K562 (cell line): ENCODE measurements at regions not wholly inside any gene's neighbourhood (a gene's known extent, or its start where the extent isn't known, plus 50 kb on each side); places are given as distances from the start of the nearest gene placed in this dataset.

Experiments
- ATAC-seq: fragments of 200-7000 bp; cut with Tn5 transposase; 3 replicates; pipeline ENCODE4 v1.9.1; 2020; ENCODE audit warnings: moderate library complexity
- BruUV-seq: library from RNA; stranded (reverse); fragments of 400-500 nt; replicated peaks from 2 replicates; lab custom pipeline; 2021; lab: Mats Ljungman, UMichigan
- CTCF ChIA-PET: fragments of 300-600 bp; formaldehyde crosslinking; extraction: SDS; loops from one replicate; lab custom pipeline; 2021; ENCODE audit warnings: low intra/inter-chr PET ratio; lab: Yijun Ruan, JAX
- POLR2A ChIA-PET: fragments of 300-600, 350-650 bp; sonication (Branson Sonifier 250); formaldehyde crosslinking; extraction: SDS; loops from one replicate; lab custom pipeline; 2021; ENCODE audit warnings: antibody characterized with exemption, inconsistent platforms; lab: Yijun Ruan, JAX
- DNase-seq, 4 experiments: peaks; one replicate each; pipeline versions ENCODE4 v3.0.0 to v3.0.0-alpha.2; 2011 to 2018; ENCODE audit warnings: low spot score in 3 of 4, mixed read lengths in 3 of 4; ENCODE audit errors: extremely low read depth in 1 of 4
- FAIRE-seq: peaks from 2 replicates; lab custom pipeline; 2011; peaks lifted over from hg19 to GRCh38; lab: Jason Lieb, UNC
- H2AFZ ChIP-seq: 2 replicates; pipeline ENCODE4 v1.6.0; 2011; ENCODE audit warnings: low read depth, low read length, control low read depth, inconsistent platforms
- H3K27ac ChIP-seq: fragments of 200-600 bp; 3 replicates; pipeline ENCODE4 v1.8.0; 2011; ENCODE audit warnings: low read depth, mild to moderate bottlenecking, control low read depth, inconsistent platforms, low read length, moderate library complexity, mixed read lengths; ENCODE audit errors: extremely low read depth
- H3K27me3 ChIP-seq, 2 experiments: fragments of 300-600 bp in 1 of 2; 2 replicates in 1 of 2; 3 replicates in 1 of 2; pipeline versions ENCODE4 v1.6.0 to v1.8.0; 2011; ENCODE audit warnings: inconsistent platforms in 2 of 2, low read length in 2 of 2, mild to moderate bottlenecking in 1 of 2, mixed read lengths in 1 of 2, moderate library complexity in 1 of 2; ENCODE audit not compliant: control insufficient read depth in 2 of 2, insufficient read depth in 2 of 2
- H3K36me3 ChIP-seq: fragments of 300-600 bp; 3 replicates; pipeline ENCODE4 v1.8.0; 2011; ENCODE audit warnings: mild to moderate bottlenecking, low read length, inconsistent platforms; ENCODE audit not compliant: control insufficient read depth, insufficient read depth
- H3K4me1 ChIP-seq, 2 experiments: fragments of 200-600 bp in 1 of 2; replicated peaks in 1 of 2; 2 replicates in 1 of 2; 3 replicates in 1 of 2; pipeline versions ENCODE4 v1.5.1 to v1.8.0; 2011; ENCODE audit warnings: inconsistent platforms in 2 of 2, low read length in 2 of 2, mild to moderate bottlenecking in 1 of 2, mixed read lengths in 1 of 2, moderate library complexity in 1 of 2; ENCODE audit not compliant: control insufficient read depth in 2 of 2, insufficient read depth in 2 of 2
- H3K4me2 ChIP-seq: 2 replicates; pipeline ENCODE4 v1.6.1; 2011; ENCODE audit warnings: low read length, control low read depth, inconsistent platforms, mixed read lengths; ENCODE audit not compliant: insufficient read depth
- H3K4me3 ChIP-seq: fragments of 200-600 bp; sonication (generic), shearing (Covaris generic); 2 replicates; pipeline ENCODE4 v1.5.1; 2016; ENCODE audit warnings: control low read depth, inconsistent platforms
- H3K79me2 ChIP-seq: fragments of 200-600 bp; 3 replicates; pipeline ENCODE4 v1.8.0; 2011; ENCODE audit warnings: low read length, inconsistent platforms; ENCODE audit not compliant: control insufficient read depth, insufficient read depth
- H3K9ac ChIP-seq, 2 experiments: 2 replicates each; pipeline versions ENCODE4 v1.6.0 to v1.6.1; 2011; ENCODE audit warnings: low read depth in 2 of 2, low read length in 2 of 2, control low read depth in 1 of 2, inconsistent platforms in 1 of 2, mild to moderate bottlenecking in 1 of 2, mixed read lengths in 1 of 2; ENCODE audit not compliant: insufficient read depth in 1 of 2
- H3K9me1 ChIP-seq: one replicate; pipeline ENCODE4 v1.6.0; 2011; ENCODE audit warnings: inconsistent platforms, mild to moderate bottlenecking, low read length, moderate library complexity; ENCODE audit not compliant: control insufficient read depth, insufficient read depth
- H3K9me3 ChIP-seq: replicated peaks from 2 replicates; pipeline ENCODE4 v1.5.1; 2011; ENCODE audit warnings: low read depth, low read length, inconsistent platforms; ENCODE audit not compliant: control insufficient read depth, insufficient read depth
- H4K20me1 ChIP-seq: replicated peaks from 2 replicates; pipeline ENCODE4 v1.6.1; 2011; ENCODE audit warnings: low read length, inconsistent platforms, mixed read lengths; ENCODE audit not compliant: control insufficient read depth, insufficient read depth
- ATF3 ChIP-seq, 2 experiments: fragments of 450-650 bp in 1 of 2; sonication (generic) in 1 of 2; formaldehyde crosslinking in 1 of 2; IDR thresholded peaks in 1 of 2; conservative IDR thresholded peaks in 1 of 2; 2 replicates each; pipeline versions ENCODE4 v1.6.1 to v1.8.1; 2016 to 2023; ENCODE audit warnings: mild to moderate bottlenecking in 2 of 2, moderate library complexity in 2 of 2, inconsistent platforms in 1 of 2, missing genetic modification reagents in 1 of 2
- CHAMP1 ChIP-seq: fragments of 450-650 bp; IDR thresholded peaks from 2 replicates; pipeline ENCODE4 v1.6.1; 2016; ENCODE audit warnings: mild to moderate bottlenecking
- EZH2 ChIP-seq: IDR thresholded peaks from 2 replicates; pipeline ENCODE4 v1.6.1; 2012; ENCODE audit warnings: low read depth, mild to moderate bottlenecking, inconsistent platforms, low read length, borderline replicate concordance
- KAT8 ChIP-seq: fragments of 450-650 bp; IDR thresholded peaks from 2 replicates; pipeline ENCODE4 v1.6.1; 2016; ENCODE audit warnings: low read depth, mild to moderate bottlenecking
- KLF10 ChIP-seq: fragments of 250-450 bp; sonication (Bioruptor Pico); IDR thresholded peaks from 2 replicates; pipeline ENCODE4 v1.6.1; 2021; ENCODE audit warnings: matching md5 sums
- NFXL1 ChIP-seq: fragments of 450-650 bp; formaldehyde crosslinking; IDR thresholded peaks from 2 replicates; pipeline ENCODE4 v1.4.0; 2021; ENCODE audit warnings: mild to moderate bottlenecking
- PRPF4 ChIP-seq: fragments of 200-400 bp; formaldehyde crosslinking; IDR thresholded peaks from one replicate; pipeline ENCODE4 v1.6.1; 2017; ENCODE audit warnings: low read length, low read depth, mild to moderate bottlenecking; ENCODE audit not compliant: insufficient read depth, poor library complexity, severe bottlenecking
- SIX5 ChIP-seq, 2 experiments: IDR thresholded peaks; 2 replicates each; pipeline ENCODE4 v1.6.1; 2011; ENCODE audit warnings: low read length in 2 of 2, borderline replicate concordance in 1 of 2, low read depth in 1 of 2, mild to moderate bottlenecking in 1 of 2, moderate library complexity in 1 of 2; ENCODE audit not compliant: insufficient read depth in 1 of 2
- TAF7 ChIP-seq: fragments of 450-650 bp; IDR thresholded peaks from 2 replicates; pipeline ENCODE4 v1.6.1; 2016; ENCODE audit warnings: missing genetic modification characterization, missing compliant biosample characterization
- TEAD2 ChIP-seq: fragments of 450-650 bp; IDR thresholded peaks from 2 replicates; pipeline ENCODE4 v1.6.1; 2016; ENCODE audit warnings: missing genetic modification characterization, control low read depth, missing compliant biosample characterization
- ZNF253 ChIP-seq: fragments of 250-450 bp; sonication (Bioruptor Pico); conservative IDR thresholded peaks from 2 replicates; pipeline ENCODE4 v1.6.1; 2021; ENCODE audit warnings: mild to moderate bottlenecking
- ZZZ3 ChIP-seq: fragments of 450-650 bp; IDR thresholded peaks from 2 replicates; pipeline ENCODE4 v1.6.1; 2016; ENCODE audit warnings: antibody characterized with exemption, mild to moderate bottlenecking, moderate library complexity
- WGBS: fragments of 100-300 bp; shearing (Covaris generic); methylation state at CpG from one replicate; pipeline ENCODE4 v1.1.6; 2016; ENCODE audit warnings: low coverage, mixed read lengths; ENCODE audit not compliant: insufficient coverage; ENCODE audit errors: missing lambda C conversion rate; 5-methylcytosine and 5-hydroxymethylcytosine counted together
- in situ Hi-C: fragments of 300-500 bp; cut with MboI; formaldehyde crosslinking; loops from 4 replicates; pipeline ENCODE4 v1.15.0; 2018; ENCODE audit warnings: inconsistent platforms, mixed read lengths
- intact Hi-C: fragments of 100-400 bp; cut with micrococcal nuclease; formaldehyde crosslinking; loops from 2 replicates; pipeline ENCODE4 v1.14.2; 2022
- TF ChIP-seq, protein P1 (sequence below): sonication (generic); formaldehyde crosslinking; IDR thresholded peaks from 2 replicates; pipeline ENCODE4 v1.8.1; 2022; ENCODE audit warnings: missing genetic modification reagents
- TF ChIP-seq, protein P2 (sequence below): sonication (generic); formaldehyde crosslinking; IDR thresholded peaks from 2 replicates; pipeline ENCODE4 v1.8.1; 2022; ENCODE audit warnings: missing genetic modification reagents

DNA sequence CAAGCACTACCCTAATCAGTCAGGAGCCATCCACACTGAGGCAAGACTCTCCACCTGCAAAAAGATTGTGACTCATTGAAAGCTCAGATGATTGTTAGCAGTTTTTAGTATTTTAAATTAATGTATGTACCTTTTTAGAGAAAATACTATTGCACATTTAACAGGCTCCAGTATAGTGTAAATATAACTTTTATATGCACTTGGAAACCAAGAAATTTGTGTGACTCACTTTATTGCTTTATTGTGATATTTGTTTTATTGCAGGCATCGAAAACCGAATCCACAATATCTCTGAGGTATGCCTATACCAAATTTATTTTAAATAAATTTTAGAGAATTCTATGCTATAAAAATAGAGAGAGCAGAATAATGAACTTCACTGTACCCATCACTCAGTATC is 122.0 kb downstream of the TEX36 start:
- H3K9ac ChIP-seq = no peak overlapping the region
- TF ChIP-seq ZZZ3 (no peak), TAF7 (tag) (no peak), CHAMP1 (no peak), ATF3 (IDR thresholded peaks at IDR 0.05) (no peak), ATF3 (CRISPR knock-in tag; conservative IDR thresholded peaks at IDR 0.05) (no peak), NFXL1 (CRISPR knock-in tag) (no peak), KLF10 (CRISPR knock-in tag) (no peak), EZH2 (no peak), TEAD2 (tag) (no peak), SIX5 (IDR thresholded peaks at IDR 0.05; ENCODE audit: borderline replicate concordance in 1 of 2, insufficient read depth in 1 of 2, low read depth in 1 of 2, low read length in 2 of 2) (no peak), KAT8 (no peak), ZNF253 (CRISPR knock-in tag) (no peak), PRPF4 (no peak)
- TF ChIP-seq, protein P1, sequence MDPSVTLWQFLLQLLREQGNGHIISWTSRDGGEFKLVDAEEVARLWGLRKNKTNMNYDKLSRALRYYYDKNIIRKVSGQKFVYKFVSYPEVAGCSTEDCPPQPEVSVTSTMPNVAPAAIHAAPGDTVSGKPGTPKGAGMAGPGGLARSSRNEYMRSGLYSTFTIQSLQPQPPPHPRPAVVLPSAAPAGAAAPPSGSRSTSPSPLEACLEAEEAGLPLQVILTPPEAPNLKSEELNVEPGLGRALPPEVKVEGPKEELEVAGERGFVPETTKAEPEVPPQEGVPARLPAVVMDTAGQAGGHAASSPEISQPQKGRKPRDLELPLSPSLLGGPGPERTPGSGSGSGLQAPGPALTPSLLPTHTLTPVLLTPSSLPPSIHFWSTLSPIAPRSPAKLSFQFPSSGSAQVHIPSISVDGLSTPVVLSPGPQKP = no peak
- TF ChIP-seq, protein P2, sequence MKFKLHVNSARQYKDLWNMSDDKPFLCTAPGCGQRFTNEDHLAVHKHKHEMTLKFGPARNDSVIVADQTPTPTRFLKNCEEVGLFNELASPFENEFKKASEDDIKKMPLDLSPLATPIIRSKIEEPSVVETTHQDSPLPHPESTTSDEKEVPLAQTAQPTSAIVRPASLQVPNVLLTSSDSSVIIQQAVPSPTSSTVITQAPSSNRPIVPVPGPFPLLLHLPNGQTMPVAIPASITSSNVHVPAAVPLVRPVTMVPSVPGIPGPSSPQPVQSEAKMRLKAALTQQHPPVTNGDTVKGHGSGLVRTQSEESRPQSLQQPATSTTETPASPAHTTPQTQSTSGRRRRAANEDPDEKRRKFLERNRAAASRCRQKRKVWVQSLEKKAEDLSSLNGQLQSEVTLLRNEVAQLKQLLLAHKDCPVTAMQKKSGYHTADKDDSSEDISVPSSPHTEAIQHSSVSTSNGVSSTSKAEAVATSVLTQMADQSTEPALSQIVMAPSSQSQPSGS = no peak
- TF ChIP-seq, all 486 proteins: peak for 0
- intact Hi-C loops (no loop called here), in situ Hi-C loops (no loop called here)
- Histone ChIP-seq H3K36me3 (no peaks in the 10 kb centered on the region), H2AFZ (no peak overlapping the region), H3K79me2 (no peaks in the 10 kb centered on the region), H4K20me1 (no peaks in the 10 kb centered on the region), H3K9me1 (no peaks in the 10 kb centered on the region), H3K27me3 (peaks cover 0 to under 1% of the 10 kb centered on the region in 2 experiments; a peak in 1 of 5 replicates), H3K27ac (no peak overlapping the region), H3K4me2 (no peak overlapping the region), H3K4me3 (no peak overlapping the region), H3K4me1 (no peaks in the 10 kb centered on the region), H3K9me3 (no peaks in the 10 kb centered on the region)
- POLR2A ChIA-PET = no interaction called here
- no peak for ATAC-seq
- BruUV-seq = no TSS peak
- CTCF ChIA-PET = no interaction called here
- no peak for DNase-seq
- FAIRE-seq = no peak
- 0% methylated on average over 2 of the region's 2 CpGs for WGBS
